A172 (cell line): ENCODE measurements at regions not wholly inside any gene's neighbourhood (a gene's known extent, or its start where the extent isn't known, plus 50 kb on each side); places are given as distances from the start of the nearest gene placed in this dataset.
A peak's percentile ranks its signal among the peaks of the same experiment; 100 is the strongest.
"Not testable (repeated sequence)": the region's sequence is repeated elsewhere in the genome, so short reads cannot be mapped to it uniquely, and the experiment has no call there.

Source experiments
- DNase-seq: peaks from one replicate; pipeline ENCODE4 v3.0.0-alpha.2; 2015; ENCODE audit warnings: low spot score

- no peak for DNase-seq
Measured at GRCh38 chr6:78231002-78231401, 578.2 kb downstream of the MEI4 start.

GRCh38 chr6:78243519-78243918 lies 590.7 kb downstream of the MEI4 start:
- DNase-seq: peak; percentile 49

GRCh38 chr6:78251931-78252330 lies 599.1 kb downstream of the MEI4 start:
- DNase-seq: no peak

- no peak for DNase-seq
Measured at GRCh38 chr6:78253618-78254017, 600.8 kb downstream of the MEI4 start.

- no peak for DNase-seq
Measured at GRCh38 chr6:78259935-78260334, 607.1 kb downstream of the MEI4 start.

- DNase-seq: not testable (repeated sequence)
Measured at GRCh38 chr6:78260427-78260826, 606.9 kb upstream of the IRAK1BP1 start.

- no peak for DNase-seq
Measured at GRCh38 chr6:78268591-78269452, 598.5 kb upstream of the IRAK1BP1 start.

GRCh38 chr6:78300885-78301284 lies 566.5 kb upstream of the IRAK1BP1 start:
- no peak for DNase-seq

DNA sequence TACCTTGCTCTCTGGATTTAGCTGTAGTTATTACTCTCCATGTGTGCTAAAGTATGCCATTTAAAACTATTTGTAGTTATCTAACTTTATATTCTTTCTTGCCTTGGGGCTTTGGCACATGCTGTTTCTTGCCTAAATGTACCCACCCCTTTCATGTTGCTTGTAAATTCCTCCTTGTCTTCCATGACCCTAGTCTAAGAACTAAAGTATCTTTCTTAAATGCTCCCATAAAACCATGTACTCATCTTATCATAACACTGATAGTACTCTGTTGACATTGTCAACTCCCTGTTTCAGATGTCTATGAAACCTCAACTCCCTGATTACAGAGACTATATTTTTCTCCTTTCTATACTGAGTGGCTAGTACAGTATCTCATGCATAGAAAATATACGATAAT lies 564.9 kb upstream of the IRAK1BP1 start:
- no peak for DNase-seq

GRCh38 chr6:78308025-78308424 lies 559.3 kb upstream of the IRAK1BP1 start:
- no peak for DNase-seq

DNA sequence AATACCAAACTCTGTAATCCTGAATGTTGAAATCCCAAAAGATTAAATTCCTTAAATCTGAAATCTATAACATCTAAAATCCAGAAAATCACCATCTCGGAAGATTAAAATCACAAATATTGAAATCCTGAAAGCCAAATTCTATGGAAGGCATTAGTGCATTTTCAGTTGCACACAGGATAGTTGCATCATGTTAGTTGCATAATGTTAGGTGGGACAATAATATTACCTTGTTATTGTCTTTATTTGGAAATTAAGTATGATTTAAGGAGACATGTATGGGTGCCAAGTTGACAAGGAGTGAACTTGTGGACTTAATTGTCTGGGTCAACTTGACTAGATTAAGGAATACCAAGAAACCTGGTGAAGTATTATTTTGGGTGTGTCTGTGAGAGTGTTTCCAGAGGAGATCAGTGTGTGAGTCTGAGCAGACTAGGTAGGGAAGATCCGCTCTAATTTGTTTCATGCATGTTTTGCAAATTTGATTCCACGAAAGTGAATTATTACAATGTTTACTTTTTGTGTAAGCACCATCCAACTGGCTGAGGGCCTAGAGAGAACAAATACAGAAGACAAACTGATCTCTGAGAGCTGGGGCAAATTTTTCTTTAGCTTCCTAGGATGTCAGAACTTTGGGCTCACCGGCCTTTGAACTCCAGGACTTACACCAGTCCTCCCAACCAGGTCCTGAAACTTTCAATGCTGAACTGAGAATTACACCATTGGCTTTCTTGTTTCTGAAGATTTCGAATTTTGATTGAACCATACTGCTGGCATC lies 545.1 kb upstream of the IRAK1BP1 start:
- no peak for DNase-seq

GRCh38 chr6:78324213-78324612 lies 543.1 kb upstream of the IRAK1BP1 start:
- no peak for DNase-seq

- no peak for DNase-seq
Measured at GRCh38 chr6:78340755-78341154, 526.6 kb upstream of the IRAK1BP1 start.

- no peak for DNase-seq
Measured at GRCh38 chr6:78345882-78346281, 521.5 kb upstream of the IRAK1BP1 start.

DNA sequence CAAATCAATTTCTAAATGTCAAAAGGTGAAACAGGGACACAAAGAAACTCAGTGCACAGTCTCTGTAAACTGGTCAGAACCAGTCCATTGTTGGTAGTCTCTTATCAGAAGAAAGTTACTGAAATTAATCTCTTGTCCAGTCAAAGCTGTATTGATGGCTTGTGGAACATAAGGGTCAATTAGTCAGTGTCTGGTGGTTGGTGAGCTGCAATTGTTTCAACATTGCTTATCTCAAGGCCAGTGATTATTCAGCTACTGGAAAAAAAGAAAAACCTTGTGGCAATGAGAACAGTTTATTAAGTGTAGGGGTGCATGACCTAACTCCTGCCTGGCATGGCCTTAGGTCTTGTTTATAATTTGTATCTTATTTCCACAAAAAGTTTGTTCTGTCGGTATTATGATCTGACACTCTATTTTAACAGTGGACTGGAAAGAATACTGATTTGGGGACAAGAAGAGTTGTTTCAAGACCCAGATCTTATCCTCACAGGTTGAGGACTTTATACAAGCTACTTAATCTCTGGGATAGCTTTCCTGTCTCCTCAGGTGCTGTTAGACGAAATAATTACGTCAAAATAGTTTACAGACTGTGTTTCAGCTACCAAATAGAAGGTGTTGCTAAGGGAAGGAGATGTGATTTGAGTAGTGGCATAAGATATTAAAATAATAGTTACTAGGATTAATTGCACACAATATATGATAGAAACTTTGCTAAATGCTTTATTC lies 520.0 kb upstream of the IRAK1BP1 start:
- DNase-seq: no peak

- DNase-seq: no peak
Measured at GRCh38 chr6:78353040-78353439, 514.3 kb upstream of the IRAK1BP1 start.

GRCh38 chr6:78363688-78364087 lies 503.7 kb upstream of the IRAK1BP1 start:
- no peak for DNase-seq

GRCh38 chr6:78365473-78365872 lies 501.9 kb upstream of the IRAK1BP1 start:
- DNase-seq: no peak

GRCh38 chr6:78377056-78377455 lies 490.3 kb upstream of the IRAK1BP1 start:
- no peak for DNase-seq

GRCh38 chr6:78379982-78380381 lies 487.4 kb upstream of the IRAK1BP1 start:
- no peak for DNase-seq

DNA sequence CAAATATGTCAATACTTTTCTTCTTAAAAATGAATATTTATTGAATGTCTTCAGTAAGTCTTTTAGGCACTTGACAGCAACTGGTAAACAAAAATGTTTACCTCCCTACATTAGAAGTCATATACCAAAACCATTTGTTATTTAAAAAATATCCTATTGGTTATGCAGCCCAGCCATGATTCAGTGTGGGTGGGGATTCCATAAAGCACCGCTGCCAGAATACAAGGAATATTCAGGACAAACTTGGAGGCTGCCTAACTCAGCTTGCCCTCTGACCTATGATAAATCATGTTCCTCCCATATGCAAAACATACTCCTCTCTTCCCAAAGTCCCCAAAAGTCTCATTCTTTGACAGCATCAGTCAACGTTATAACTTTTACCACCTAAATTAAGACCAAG lies 486.8 kb upstream of the IRAK1BP1 start:
- DNase-seq: no peak

DNA sequence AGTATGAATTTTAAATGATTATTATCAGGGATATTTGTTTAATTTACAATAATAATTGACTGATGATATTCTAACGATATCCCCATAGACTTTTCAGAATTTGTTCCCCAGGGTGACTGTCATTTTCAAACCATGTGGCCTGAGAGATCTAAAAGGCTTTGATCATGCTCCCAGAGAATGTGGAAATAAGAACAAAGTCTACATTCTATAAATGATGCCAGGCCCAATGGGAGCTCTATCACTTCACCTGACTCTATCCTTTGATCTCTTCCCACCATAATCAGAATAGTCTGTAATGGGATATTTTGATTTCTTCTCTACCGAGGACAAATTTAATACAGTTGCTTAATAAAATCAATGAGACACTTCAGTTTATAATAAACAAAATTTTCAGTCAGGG lies 483.4 kb upstream of the IRAK1BP1 start:
- DNase-seq: no peak
